Fibroblast of lung (primary cell): ENCODE measurements at regions not wholly inside any gene's neighbourhood (a gene's known extent, or its start where the extent isn't known, plus 50 kb on each side); places are given as distances from the start of the nearest gene placed in this dataset.

ENCODE experiments used
- DNase-seq, 2 donors: peaks; one replicate each; pipeline versions ENCODE4 v3.0.0 to v3.0.0-alpha.2; 2010; ENCODE audit warnings: low read depth in 2 of 2
- H2AFZ ChIP-seq: 2 replicates; pipeline ENCODE4 v1.5.1; 2012; ENCODE audit warnings: low read length, control low read depth, inconsistent platforms
- H3K27ac ChIP-seq: 2 replicates; pipeline ENCODE4 v1.5.1; 2011; ENCODE audit warnings: low read length, control low read depth; ENCODE audit not compliant: insufficient read depth
- H3K27me3 ChIP-seq: 2 replicates; pipeline ENCODE4 v1.5.1; 2011; ENCODE audit warnings: mild to moderate bottlenecking, low read length; ENCODE audit not compliant: control insufficient read depth, insufficient read depth
- H3K36me3 ChIP-seq: 2 replicates; pipeline ENCODE4 v1.5.1; 2011; ENCODE audit warnings: low read length; ENCODE audit not compliant: control insufficient read depth, insufficient read depth
- H3K4me1 ChIP-seq: 2 replicates; pipeline ENCODE4 v1.5.1; 2011; ENCODE audit warnings: low read length; ENCODE audit not compliant: control insufficient read depth, insufficient read depth; ENCODE audit errors: extremely low read depth
- H3K4me2 ChIP-seq: 2 replicates; pipeline ENCODE4 v1.5.1; 2011; ENCODE audit warnings: low read length, control low read depth; ENCODE audit not compliant: insufficient read depth; ENCODE audit errors: extremely low read depth
- H3K4me3 ChIP-seq, 4 experiments: fragments of 200-600 bp in 1 of 4; sonication (generic) in 1 of 4; replicated peaks in 1 of 4; 2 replicates each; pipeline ENCODE4 v1.5.1; 2011 to 2016; ENCODE audit warnings: low read length in 4 of 4, low read depth in 3 of 4, mild to moderate bottlenecking in 3 of 4, control low read depth in 2 of 4, inconsistent platforms in 1 of 4, mixed read lengths in 1 of 4; ENCODE audit not compliant: insufficient read depth in 1 of 4; ENCODE audit errors: control extremely low read depth in 1 of 4
- H3K79me2 ChIP-seq: 2 replicates; pipeline ENCODE4 v1.5.1; 2012; ENCODE audit warnings: mild to moderate bottlenecking, low read length, inconsistent platforms; ENCODE audit not compliant: control insufficient read depth, insufficient read depth
- H3K9ac ChIP-seq: 2 replicates; pipeline ENCODE4 v1.5.1; 2011; ENCODE audit warnings: mild to moderate bottlenecking, low read length, control low read depth; ENCODE audit not compliant: insufficient read depth
- H3K9me3 ChIP-seq: 2 replicates; pipeline ENCODE4 v1.5.1; 2012; ENCODE audit warnings: low read depth, low read length; ENCODE audit not compliant: control insufficient read depth, insufficient read depth
- H4K20me1 ChIP-seq: 2 replicates; pipeline ENCODE4 v1.5.1; 2011; ENCODE audit warnings: low read length; ENCODE audit not compliant: control insufficient read depth, insufficient read depth; ENCODE audit errors: extremely low read depth
- CTCF ChIP-seq, 2 donors: IDR thresholded peaks in 1 of 2; conservative IDR thresholded peaks in 1 of 2; 1 replicate in 1 of 2; 2 replicates in 1 of 2; pipeline ENCODE4 v1.5.1; 2011 to 2012; ENCODE audit warnings: low read length in 2 of 2, control low read depth in 1 of 2, inconsistent platforms in 1 of 2, low read depth in 1 of 2, mild to moderate bottlenecking in 1 of 2
- EZH2 ChIP-seq: IDR thresholded peaks from 2 replicates; pipeline ENCODE4 v1.5.1; 2012; ENCODE audit warnings: low read length, control low read depth, mild to moderate bottlenecking; ENCODE audit errors: missing control alignments

- no peaks in the 10 kb centered on the region for H3K27me3 ChIP-seq
- no peak overlapping the region for H3K4me2 ChIP-seq
- H3K4me1 ChIP-seq: no peaks in the 10 kb centered on the region
- no peak overlapping the region for H3K4me3 ChIP-seq
- no peak overlapping the region for H2AFZ ChIP-seq
- H4K20me1 ChIP-seq: no peaks in the 10 kb centered on the region
- TF ChIP-seq CTCF (conservative IDR thresholded peaks at IDR 0.05 in 1 of 2, IDR thresholded peaks at IDR 0.05 in 1 of 2; ENCODE audit: low read depth in 1 of 2, low read length in 2 of 2): no peak
- no peak for TF ChIP-seq EZH2
- H3K9ac ChIP-seq: no peak overlapping the region
- no peak overlapping the region for H3K27ac ChIP-seq
- no peaks in the 10 kb centered on the region for H3K79me2 ChIP-seq
- no peak for DNase-seq
- H3K36me3 ChIP-seq: no peaks in the 10 kb centered on the region
- H3K9me3 ChIP-seq: no peaks in the 10 kb centered on the region
Observed at GRCh38 chr10:128780156-128780761, 654.0 kb upstream of the MKI67 start.

- Histone ChIP-seq H3K9ac (no peak overlapping the region), H3K27me3 (no peaks in the 10 kb centered on the region), H3K4me2 (no peak overlapping the region), H3K4me1 (no peaks in the 10 kb centered on the region), H3K9me3 (no peaks in the 10 kb centered on the region), H2AFZ (no peak overlapping the region), H3K27ac (no peak overlapping the region), H4K20me1 (no peaks in the 10 kb centered on the region), H3K4me3 (no peak overlapping the region), H3K79me2 (no peaks in the 10 kb centered on the region), H3K36me3 (no peaks in the 10 kb centered on the region)
- DNase-seq: no peak
- TF ChIP-seq EZH2: no peak
- no peak for TF ChIP-seq CTCF (conservative IDR thresholded peaks at IDR 0.05 in 1 of 2, IDR thresholded peaks at IDR 0.05 in 1 of 2; ENCODE audit: low read depth in 1 of 2, low read length in 2 of 2)
Observed at GRCh38 chr10:128781637-128782036, 655.4 kb upstream of the MKI67 start.

- H3K4me2 ChIP-seq: no peak overlapping the region
- no peak overlapping the region for H3K9ac ChIP-seq
- H3K9me3 ChIP-seq: no peaks in the 10 kb centered on the region
- no peak overlapping the region for H2AFZ ChIP-seq
- no peak for DNase-seq
- H4K20me1 ChIP-seq: no peaks in the 10 kb centered on the region
- no peaks in the 10 kb centered on the region for H3K4me1 ChIP-seq
- no peaks in the 10 kb centered on the region for H3K79me2 ChIP-seq
- H3K27ac ChIP-seq: no peak overlapping the region
- H3K4me3 ChIP-seq: no peak overlapping the region
- TF ChIP-seq EZH2 (no peak), CTCF (conservative IDR thresholded peaks at IDR 0.05 in 1 of 2, IDR thresholded peaks at IDR 0.05 in 1 of 2; ENCODE audit: low read depth in 1 of 2, low read length in 2 of 2) (no peak)
- no peaks in the 10 kb centered on the region for H3K27me3 ChIP-seq
- H3K36me3 ChIP-seq: no peaks in the 10 kb centered on the region
Observed at GRCh38 chr10:128784444-128784843, 658.2 kb upstream of the MKI67 start.
